Inferior parietal cortex (tissue), 1 donor: ENCODE measurements at regions not wholly inside any gene's neighbourhood (a gene's known extent, or its start where the extent isn't known, plus 50 kb on each side); places are given as distances from the start of the nearest gene placed in this dataset.

ENCODE experiments used
- DNase-seq: peaks from one replicate; pipeline ENCODE4 v3.0.0-alpha.2; 2016; ENCODE audit errors: extremely low spot score

- DNase-seq: no peak
These were observed 69.7 kb upstream of the CTDP1 start for GRCh38 chr18:79609841-79610281.

GRCh38 chr18:79610461-79611039 lies 69.1 kb upstream of the CTDP1 start:
- no peak for DNase-seq

GRCh38 chr18:79611040-79611681 lies 68.4 kb upstream of the CTDP1 start:
- no peak for DNase-seq

GRCh38 chr18:79612291-79613108 lies 67.1 kb upstream of the CTDP1 start:
- DNase-seq: no peak

GRCh38 chr18:79613186-79613931 lies 66.2 kb upstream of the CTDP1 start:
- DNase-seq: no peak

- DNase-seq: no peak
These were observed 65.2 kb upstream of the CTDP1 start for GRCh38 chr18:79614211-79614955.

GRCh38 chr18:79615091-79615490 lies 64.5 kb upstream of the CTDP1 start:
- DNase-seq: no peak

- DNase-seq: no peak
These were observed 64.0 kb upstream of the CTDP1 start for GRCh38 chr18:79615586-79615985.

- no peak for DNase-seq
These were observed 62.7 kb upstream of the CTDP1 start for GRCh38 chr18:79616651-79617510.

GRCh38 chr18:79617511-79618500 lies 61.8 kb upstream of the CTDP1 start:
- no peak for DNase-seq

GRCh38 chr18:79620576-79621165 lies 58.9 kb upstream of the CTDP1 start:
- no peak for DNase-seq

GRCh38 chr18:79621501-79621900 lies 58.1 kb upstream of the CTDP1 start:
- no peak for DNase-seq

GRCh38 chr18:79622004-79622403 lies 57.6 kb upstream of the CTDP1 start:
- DNase-seq: no peak

GRCh38 chr18:79624356-79625170 lies 55.0 kb upstream of the CTDP1 start:
- no peak for DNase-seq

GRCh38 chr18:79625195-79625923 lies 54.2 kb upstream of the CTDP1 start:
- DNase-seq: peak; percentile 18

- DNase-seq: no peak
These were observed 53.6 kb upstream of the CTDP1 start for GRCh38 chr18:79625924-79626561.
